Left renal cortex interstitium (tissue), 4 donors: ENCODE measurements at regions not wholly inside any gene's neighbourhood (a gene's known extent, or its start where the extent isn't known, plus 50 kb on each side); places are given as distances from the start of the nearest gene placed in this dataset.
"Not testable (repeated sequence)": the region's sequence is repeated elsewhere in the genome, so short reads cannot be mapped to it uniquely, and the experiment has no call there.

Experiments used
- DNase-seq, 4 donors: peaks; one replicate each; pipeline ENCODE4 v3.0.0-alpha.2; 2013; ENCODE audit warnings: low read depth in 4 of 4, low spot score in 2 of 4, missing footprints in 1 of 4

GRCh38 chr9:78172610-78173009 is 63.3 kb upstream of the CEP78 start:
- not testable (repeated sequence) for DNase-seq

- no peak for DNase-seq
Measured at GRCh38 chr9:78171651-78172050, 64.2 kb upstream of the CEP78 start.

- DNase-seq = no peak
Measured at GRCh38 chr9:78169125-78169524, 66.8 kb upstream of the CEP78 start.

GRCh38 chr9:78167356-78167755 is 68.5 kb upstream of the CEP78 start:
- peak in 1 of 4 donors; percentile 19 for DNase-seq

GRCh38 chr9:78163834-78164233 is 72.0 kb upstream of the CEP78 start:
- DNase-seq = no peak

- DNase-seq = no peak
Measured at GRCh38 chr9:78158286-78158685, 77.6 kb upstream of the CEP78 start.

- DNase-seq = no peak
Measured at GRCh38 chr9:78150983-78151356, 84.9 kb upstream of the CEP78 start.

- DNase-seq = no peak
Measured at GRCh38 chr9:78150312-78150982, 85.4 kb upstream of the CEP78 start.

- no peak for DNase-seq
Measured at GRCh38 chr9:78149702-78150291, 86.1 kb upstream of the CEP78 start.

- DNase-seq = no peak
Measured at GRCh38 chr9:78146241-78146640, 89.6 kb upstream of the CEP78 start.

- DNase-seq = no peak
Measured at GRCh38 chr9:78144663-78145377, 91.1 kb upstream of the CEP78 start.

GRCh38 chr9:78144008-78144381 is 91.9 kb upstream of the CEP78 start:
- no peak for DNase-seq

- no peak for DNase-seq
Measured at GRCh38 chr9:78143281-78144007, 92.4 kb upstream of the CEP78 start.

GRCh38 chr9:78142264-78142663 is 93.6 kb upstream of the CEP78 start:
- DNase-seq = not testable (repeated sequence)

- DNase-seq = no peak
Measured at GRCh38 chr9:78133751-78134150, 102.1 kb upstream of the CEP78 start.

- no peak for DNase-seq
Measured at GRCh38 chr9:78132701-78133058, 101.1 kb upstream of the GNAQ start.

GRCh38 chr9:78131969-78132700 is 100.5 kb upstream of the GNAQ start:
- no peak for DNase-seq

GRCh38 chr9:78130853-78131252 is 99.2 kb upstream of the GNAQ start:
- DNase-seq = no peak

- no peak for DNase-seq
Measured at GRCh38 chr9:78130004-78130403, 98.4 kb upstream of the GNAQ start.

GRCh38 chr9:78127279-78128225 is 95.9 kb upstream of the GNAQ start:
- no peak for DNase-seq
